SU-DHL-6 (cell line): ENCODE measurements at regions not wholly inside any gene's neighbourhood (a gene's known extent, or its start where the extent isn't known, plus 50 kb on each side); places are given as distances from the start of the nearest gene placed in this dataset.

Experiments used
- EZH2phosphoT487 ChIP-seq: fragments of 200-600 bp; sonication (generic), shearing (Covaris generic); conservative IDR thresholded peaks from 2 replicates; pipeline ENCODE4 v1.6.1; 2018; ENCODE audit warnings: mild to moderate bottlenecking, antibody characterized with exemption, low read length, moderate library complexity, mixed read lengths
- TF ChIP-seq, protein P1 (sequence below): fragments of 200-600 bp; sonication (generic); IDR thresholded peaks from one replicate; pipeline ENCODE4 v1.5.1; 2017; ENCODE audit warnings: antibody characterized with exemption, mild to moderate bottlenecking, low read length, moderate library complexity; ENCODE audit not compliant: insufficient read depth, poor library complexity, severe bottlenecking

- TF ChIP-seq, protein P1, sequence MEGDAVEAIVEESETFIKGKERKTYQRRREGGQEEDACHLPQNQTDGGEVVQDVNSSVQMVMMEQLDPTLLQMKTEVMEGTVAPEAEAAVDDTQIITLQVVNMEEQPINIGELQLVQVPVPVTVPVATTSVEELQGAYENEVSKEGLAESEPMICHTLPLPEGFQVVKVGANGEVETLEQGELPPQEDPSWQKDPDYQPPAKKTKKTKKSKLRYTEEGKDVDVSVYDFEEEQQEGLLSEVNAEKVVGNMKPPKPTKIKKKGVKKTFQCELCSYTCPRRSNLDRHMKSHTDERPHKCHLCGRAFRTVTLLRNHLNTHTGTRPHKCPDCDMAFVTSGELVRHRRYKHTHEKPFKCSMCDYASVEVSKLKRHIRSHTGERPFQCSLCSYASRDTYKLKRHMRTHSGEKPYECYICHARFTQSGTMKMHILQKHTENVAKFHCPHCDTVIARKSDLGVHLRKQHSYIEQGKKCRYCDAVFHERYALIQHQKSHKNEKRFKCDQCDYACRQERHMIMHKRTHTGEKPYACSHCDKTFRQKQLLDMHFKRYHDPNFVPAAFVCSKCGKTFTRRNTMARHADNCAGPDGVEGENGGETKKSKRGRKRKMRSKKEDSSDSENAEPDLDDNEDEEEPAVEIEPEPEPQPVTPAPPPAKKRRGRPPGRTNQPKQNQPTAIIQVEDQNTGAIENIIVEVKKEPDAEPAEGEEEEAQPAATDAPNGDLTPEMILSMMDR: no peak
- no peak for TF ChIP-seq EZH2phosphoT487
These were observed 298.6 kb upstream of the SLC30A5 start for GRCh38 chr5:68795190-68795589.
